GM23338 (cell line): ENCODE measurements at regions not wholly inside any gene's neighbourhood (a gene's known extent, or its start where the extent isn't known, plus 50 kb on each side); places are given as distances from the start of the nearest gene placed in this dataset.

ENCODE experiments used
- ATAC-seq: fragments of 200-7000 bp; cut with Tn5 transposase; 3 replicates; pipeline ENCODE4 v1.9.1; 2020
- DNase-seq: peaks from one replicate; pipeline ENCODE4 v3.0.0-alpha.2; 2015; ENCODE audit warnings: low spot score
- H2AFZ ChIP-seq: fragments of 200-600 bp; sonication (generic); 2 replicates; pipeline ENCODE4 v1.8.0; 2016; ENCODE audit warnings: antibody characterized with exemption, mild to moderate bottlenecking, moderate library complexity
- H3F3A ChIP-seq: fragments of 200-600 bp; sonication (generic); replicated peaks from 2 replicates; pipeline ENCODE4 v1.8.0; 2017; ENCODE audit warnings: antibody characterized with exemption, mixed run types, low read depth
- H3K27ac ChIP-seq: fragments of 200-600 bp; sonication (generic); 2 replicates; pipeline ENCODE4 v1.6.1; 2016; ENCODE audit warnings: low read depth
- H3K27me3 ChIP-seq: fragments of 200-600 bp; sonication (generic); 2 replicates; pipeline ENCODE4 v1.8.0; 2016; ENCODE audit warnings: mild to moderate bottlenecking, mixed run types, moderate library complexity; ENCODE audit not compliant: insufficient read depth
- H3K36me3 ChIP-seq: fragments of 200-600 bp; sonication (generic); 2 replicates; pipeline ENCODE4 v1.8.0; 2016; ENCODE audit warnings: mild to moderate bottlenecking; ENCODE audit not compliant: insufficient read depth
- H3K4me1 ChIP-seq: fragments of 200-600 bp; sonication (generic); 2 replicates; pipeline ENCODE4 v1.8.0; 2016; ENCODE audit warnings: mild to moderate bottlenecking, moderate library complexity; ENCODE audit not compliant: insufficient read depth
- H3K4me2 ChIP-seq: fragments of 200-600 bp; sonication (generic); 2 replicates; pipeline ENCODE4 v1.7.1; 2017; ENCODE audit warnings: mixed run types
- H3K4me3 ChIP-seq: fragments of 200-600 bp; sonication (generic); 2 replicates; pipeline ENCODE4 v1.6.1; 2016; ENCODE audit warnings: mixed run types
- H3K79me2 ChIP-seq: fragments of 200-600 bp; sonication (generic); replicated peaks from 2 replicates; pipeline ENCODE4 v1.8.0; 2017; ENCODE audit warnings: mild to moderate bottlenecking; ENCODE audit not compliant: insufficient read depth
- H3K9me2 ChIP-seq: fragments of 200-600 bp; sonication (generic); 2 replicates; pipeline ENCODE4 v1.8.0; 2017; ENCODE audit not compliant: insufficient read depth
- H4K20me1 ChIP-seq: fragments of 200-600 bp; sonication (generic); replicated peaks from 2 replicates; pipeline ENCODE4 v1.8.0; 2017; ENCODE audit warnings: mild to moderate bottlenecking; ENCODE audit not compliant: insufficient read depth
- H3K27ac Mint-ChIP-seq: 2 replicates; pipeline ENCODE4 v1.8.0; 2020; ENCODE audit warnings: inconsistent platforms, mild to moderate bottlenecking, moderate library complexity, mixed read lengths
- H3K27me3 Mint-ChIP-seq: 3 replicates; pipeline ENCODE4 v1.8.0; 2022; ENCODE audit warnings: low read depth, mild to moderate bottlenecking, moderate library complexity, mixed read lengths, inconsistent platforms; ENCODE audit not compliant: insufficient read depth, poor library complexity
- H3K36me3 Mint-ChIP-seq: 3 replicates; pipeline ENCODE4 v1.8.0; 2021; ENCODE audit warnings: low read depth, mild to moderate bottlenecking, inconsistent platforms, moderate library complexity, mixed read lengths
- H3K4me1 Mint-ChIP-seq: 3 replicates; pipeline ENCODE4 v1.8.0; 2020; ENCODE audit warnings: mild to moderate bottlenecking, inconsistent platforms, mixed read lengths
- H3K4me3 Mint-ChIP-seq: 3 replicates; pipeline ENCODE4 v1.8.0; 2021; ENCODE audit warnings: moderate library complexity, mild to moderate bottlenecking, inconsistent platforms, mixed read lengths
- H3K9me3 Mint-ChIP-seq: 3 replicates; pipeline ENCODE4 v1.8.0; 2020; ENCODE audit warnings: moderate library complexity, mild to moderate bottlenecking, inconsistent platforms, mixed read lengths
- CREB1 ChIP-seq: fragments of 250-450 bp; sonication (Bioruptor Pico); IDR thresholded peaks from 2 replicates; pipeline ENCODE4 v1.5.0; 2020; ENCODE audit warnings: low read depth, mild to moderate bottlenecking, moderate library complexity
- CTCF ChIP-seq, 2 experiments: fragments of 200-600 bp in 1 of 2; sonication (generic) in 1 of 2; conservative IDR thresholded peaks; 2 replicates each; pipeline versions ENCODE4 v1.5.1 to v1.6.1; 2016 to 2017; ENCODE audit warnings: antibody characterized with exemption in 2 of 2, low read depth in 2 of 2, mild to moderate bottlenecking in 2 of 2, moderate library complexity in 1 of 2
- ETS1 ChIP-seq: IDR thresholded peaks from 2 replicates; pipeline ENCODE4 v1.6.1; 2016; ENCODE audit warnings: antibody characterized with exemption
- EZH2 ChIP-seq: fragments of 200-600 bp; sonication (generic); IDR thresholded peaks from one replicate; pipeline ENCODE4 v1.8.0; 2017; ENCODE audit warnings: antibody characterized with exemption, mild to moderate bottlenecking, low read depth; ENCODE audit not compliant: unreplicated experiment
- EZH2phosphoT487 ChIP-seq: fragments of 200-600 bp; sonication (generic); IDR thresholded peaks from one replicate; pipeline ENCODE4 v1.8.1; 2018; ENCODE audit warnings: antibody characterized with exemption; ENCODE audit not compliant: unreplicated experiment
- JUNB ChIP-seq: IDR thresholded peaks from one replicate; pipeline ENCODE4 v1.6.1; 2016; ENCODE audit warnings: antibody characterized with exemption; ENCODE audit not compliant: unreplicated experiment
- NANOG ChIP-seq: IDR thresholded peaks from 2 replicates; pipeline ENCODE4 v1.6.1; 2016; ENCODE audit warnings: antibody characterized with exemption, borderline replicate concordance
- POLR2AphosphoS5 ChIP-seq: IDR thresholded peaks from 2 replicates; pipeline ENCODE4 v1.6.1; 2016; ENCODE audit warnings: antibody characterized with exemption, low read depth
- REST ChIP-seq: IDR thresholded peaks from one replicate; pipeline ENCODE4 v1.6.1; 2018; ENCODE audit warnings: antibody characterized with exemption; ENCODE audit not compliant: unreplicated experiment
- STAT1 ChIP-seq: IDR thresholded peaks from one replicate; pipeline ENCODE4 v1.6.1; 2016; ENCODE audit warnings: antibody characterized with exemption; ENCODE audit not compliant: unreplicated experiment
- ZNF114 ChIP-seq: fragments of 250-450 bp; sonication (Bioruptor Pico); IDR thresholded peaks from 2 replicates; pipeline ENCODE4 v1.5.0; 2020; ENCODE audit warnings: mild to moderate bottlenecking, moderate library complexity
- ZNF331 ChIP-seq: fragments of 250-450 bp; sonication (Bioruptor Pico); IDR thresholded peaks from 2 replicates; pipeline ENCODE4 v1.5.0; 2020; ENCODE audit warnings: low read depth, mild to moderate bottlenecking, moderate library complexity
- ZNF462 ChIP-seq: fragments of 250-450 bp; sonication (Bioruptor Pico); IDR thresholded peaks from 2 replicates; pipeline ENCODE4 v1.5.0; 2020; ENCODE audit warnings: mild to moderate bottlenecking, moderate library complexity

GRCh38 chr1:106676021-106676420 lies 380.5 kb upstream of the PRMT6 start:
- no peaks in the 10 kb centered on the region for H3K27me3 ChIP-seq
- H2AFZ ChIP-seq = peak overlapping the region; percentile 60; the same call in 1 of the 2 replicates
- no peak overlapping the region for H3K27ac Mint-ChIP-seq
- H3K27me3 Mint-ChIP-seq = no peaks in the 10 kb centered on the region
- no peak overlapping the region for H3K4me3 Mint-ChIP-seq
- no peaks in the 10 kb centered on the region for H3K79me2 ChIP-seq
- TF ChIP-seq POLR2AphosphoS5 (no peak), NANOG (no peak), CREB1 (CRISPR knock-in tag) (no peak), ZNF331 (CRISPR knock-in tag) (no peak), STAT1 (no peak), JUNB (no peak), REST (no peak), ZNF114 (CRISPR knock-in tag) (no peak), EZH2 (no peak), ZNF462 (CRISPR knock-in tag) (no peak), ETS1 (no peak), CTCF (conservative IDR thresholded peaks at IDR 0.05; ENCODE audit: low read depth in 2 of 2) (no peak), EZH2phosphoT487 (no peak)
- no peaks in the 10 kb centered on the region for H3F3A ChIP-seq
- H3K36me3 Mint-ChIP-seq = no peaks in the 10 kb centered on the region
- H3K27ac ChIP-seq = no peak overlapping the region
- peaks cover 3% of the 10 kb centered on the region; the same call in 1 of the 3 replicates for H3K4me1 Mint-ChIP-seq
- H4K20me1 ChIP-seq = no peaks in the 10 kb centered on the region
- no peaks in the 10 kb centered on the region for H3K9me3 Mint-ChIP-seq
- DNase-seq = no peak
- H3K9me2 ChIP-seq = no peaks in the 10 kb centered on the region
- no peak overlapping the region for H3K4me3 ChIP-seq
- no peak overlapping the region for H3K4me2 ChIP-seq
- no peaks in the 10 kb centered on the region for H3K36me3 ChIP-seq
- no peaks in the 10 kb centered on the region for H3K4me1 ChIP-seq
- ATAC-seq = no peak
